Astrocyte of the spinal cord (primary cell): ENCODE measurements at regions not wholly inside any gene's neighbourhood (a gene's known extent, or its start where the extent isn't known, plus 50 kb on each side); places are given as distances from the start of the nearest gene placed in this dataset.
A peak's percentile ranks its signal among the peaks of the same experiment; 100 is the strongest.

Experiments used
- DNase-seq: peaks from one replicate; pipeline ENCODE4 v3.0.0; 2011; ENCODE audit warnings: low read depth, low spot score
- H3K4me3 ChIP-seq: 2 replicates; pipeline ENCODE4 v1.5.1; 2011; ENCODE audit warnings: low read depth, mild to moderate bottlenecking, low read length, moderate library complexity
- CTCF ChIP-seq: IDR thresholded peaks from 2 replicates; pipeline ENCODE4 v1.5.1; 2012; ENCODE audit warnings: low read depth, mild to moderate bottlenecking, low read length, inconsistent platforms
- in situ Hi-C: cut with HindIII; loops from 2 replicates; pipeline ENCODE4 v1.10.0; 2017; ENCODE audit warnings: low sequenced_read_pairs

DNA sequence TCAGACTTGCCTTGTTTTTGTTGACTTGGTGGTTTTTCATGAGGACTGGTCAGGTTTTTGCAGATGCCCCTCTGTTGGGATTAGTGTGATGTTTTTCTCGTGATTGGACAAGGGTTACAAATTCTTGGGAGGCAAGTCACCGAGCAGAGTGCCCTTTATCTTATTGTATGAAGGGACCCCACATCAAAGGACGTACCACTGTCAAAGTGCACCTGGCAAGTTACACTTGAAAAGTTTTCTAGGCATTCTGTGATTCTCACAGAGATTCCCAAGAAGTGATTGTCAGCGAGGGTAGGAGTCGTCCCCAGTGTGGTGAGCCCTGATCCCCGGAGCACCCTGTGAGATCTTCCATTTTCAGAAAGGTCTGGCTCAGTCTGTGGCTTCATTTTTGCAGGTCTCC, 110.1 kb downstream of the POLR2M start:
- in situ Hi-C loops, result no loop called here
- no peak for DNase-seq
- TF ChIP-seq CTCF, result no peak
- no peak overlapping the region for H3K4me3 ChIP-seq

DNA sequence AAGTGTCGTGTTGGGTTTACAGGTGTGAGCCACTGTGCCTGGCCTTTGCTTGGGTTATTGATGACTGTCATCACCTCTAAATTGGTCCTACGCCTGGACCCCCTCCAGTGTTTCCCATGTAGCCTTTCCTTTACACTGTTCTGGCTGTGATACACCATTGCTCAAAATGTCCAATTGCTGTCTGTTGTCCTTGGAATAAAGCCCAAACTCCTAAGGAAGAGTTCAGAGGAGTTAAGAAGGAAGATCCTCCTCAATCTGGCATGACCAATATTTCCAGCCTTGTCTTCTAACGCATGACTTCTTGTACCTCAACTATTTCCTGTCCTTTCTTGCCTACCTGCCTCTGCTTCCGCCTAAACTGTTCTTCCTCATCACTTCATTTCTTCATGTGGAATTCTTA, 113.1 kb downstream of the POLR2M start:
- in situ Hi-C loops, result no loop called here
- DNase-seq, result no peak
- no peak overlapping the region for H3K4me3 ChIP-seq
- no peak for TF ChIP-seq CTCF

GRCh38 chr15:57820119-57820518, 113.6 kb downstream of the POLR2M start:
- TF ChIP-seq CTCF, result no peak
- in situ Hi-C loops, result no loop called here
- peak; percentile 9 for DNase-seq
- H3K4me3 ChIP-seq, result no peak overlapping the region

GRCh38 chr15:57821826-57822225, 115.3 kb downstream of the POLR2M start:
- H3K4me3 ChIP-seq, result no peak overlapping the region
- TF ChIP-seq CTCF, result no peak
- in situ Hi-C loops, result no loop called here
- no peak for DNase-seq

- no peak overlapping the region for H3K4me3 ChIP-seq
- in situ Hi-C loops, result no loop called here
- DNase-seq, result no peak
- no peak for TF ChIP-seq CTCF
Measured at GRCh38 chr15:57823325-57823882, 116.9 kb downstream of the POLR2M start.

GRCh38 chr15:57824186-57824585, 117.7 kb downstream of the POLR2M start:
- no peak for DNase-seq
- TF ChIP-seq CTCF, result no peak
- in situ Hi-C loops, result no loop called here
- H3K4me3 ChIP-seq, result no peak overlapping the region

DNA sequence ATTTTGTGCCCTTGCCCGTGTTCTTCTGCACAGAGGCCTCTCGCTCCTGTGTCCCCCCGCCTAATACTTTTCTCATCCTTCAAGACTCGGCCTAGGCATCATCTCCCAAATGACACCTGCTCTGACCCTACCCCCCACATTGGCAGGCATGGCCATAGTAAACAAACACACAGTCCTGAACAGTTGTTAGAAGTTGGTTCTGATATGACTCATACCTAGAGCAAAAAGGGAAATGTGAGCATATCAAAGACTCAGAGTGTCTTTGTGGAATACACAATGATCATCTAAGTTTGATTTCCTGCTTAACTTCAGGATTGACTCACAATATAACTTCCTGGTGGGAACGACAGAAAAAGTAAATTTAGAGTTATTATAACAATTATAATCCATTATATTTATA, 120.5 kb downstream of the POLR2M start:
- no peak overlapping the region for H3K4me3 ChIP-seq
- in situ Hi-C loops, result no loop called here
- no peak for DNase-seq
- no peak for TF ChIP-seq CTCF
